ENCODE measurements at regions not wholly inside any gene's neighbourhood (a gene's known extent, or its start where the extent isn't known, plus 50 kb on each side); places are given as distances from the start of the nearest gene placed in this dataset.
"Not testable (repeated sequence)": the region's sequence is repeated elsewhere in the genome, so short reads cannot be mapped to it uniquely, and the experiment has no call there.

- no peaks in the 10 kb centered on the region for H3K9me3 ChIP-seq
- no peaks in the 10 kb centered on the region for H3K27me3 ChIP-seq
- no peak overlapping the region for H3K27ac ChIP-seq
- no peak for TF ChIP-seq CTCF (IDR thresholded peaks at IDR 0.05)
- TF ChIP-seq POLR2AphosphoS5 (IDR thresholded peaks at IDR 0.05), result no peak
- TF ChIP-seq POLR2A (IDR thresholded peaks at IDR 0.05), result no peak
- no peak for DNase-seq (ENCODE audit: low spot score in 2 of 2)
- H3K4me3 ChIP-seq, result no peak overlapping the region
- no peaks in the 10 kb centered on the region for H3K36me3 ChIP-seq
- no peaks in the 10 kb centered on the region for H3K4me1 ChIP-seq
- intact Hi-C loops (cut with DNase I; ENCODE audit: low total_unique reads), result no loop called here
Observed at GRCh38 chrX:93354651-93355050, 318.7 kb downstream of the NAP1L3 start.

DNA sequence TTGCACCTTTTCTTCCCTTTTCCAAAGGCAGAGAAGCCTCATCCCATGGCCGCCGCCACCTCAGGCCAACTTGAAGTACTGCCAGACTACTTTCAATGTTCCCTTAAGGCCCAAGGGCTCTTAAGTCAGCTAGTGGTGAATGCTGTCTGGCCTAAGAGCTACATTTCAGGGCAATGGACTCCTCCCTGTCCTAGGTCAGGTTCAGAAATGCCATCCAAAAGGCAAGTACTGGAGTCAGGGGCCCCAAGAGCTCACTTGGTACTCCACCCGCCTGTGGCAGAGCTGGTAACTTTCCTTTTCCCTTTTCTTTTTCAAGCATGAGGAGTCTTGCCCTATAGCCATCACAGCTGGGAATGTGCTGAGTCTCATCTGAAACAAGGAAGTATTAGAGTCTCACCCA is 327.1 kb downstream of the NAP1L3 start:
- no peaks in the 10 kb centered on the region for H3K36me3 ChIP-seq
- no peak overlapping the region for H3K4me3 ChIP-seq
- peaks cover 0 to 9% of the 10 kb centered on the region in 2 donors for H3K27me3 ChIP-seq
- TF ChIP-seq CTCF (IDR thresholded peaks at IDR 0.05) (no peak), POLR2AphosphoS5 (IDR thresholded peaks at IDR 0.05) (no peak), POLR2A (IDR thresholded peaks at IDR 0.05) (no peak)
- peaks cover 0 to 14% of the 10 kb centered on the region in 2 donors for H3K9me3 ChIP-seq
- intact Hi-C loops (cut with DNase I; ENCODE audit: low total_unique reads), result no loop called here
- H3K4me1 ChIP-seq, result no peaks in the 10 kb centered on the region
- no peak for DNase-seq (ENCODE audit: low spot score in 2 of 2)
- no peak overlapping the region for H3K27ac ChIP-seq

DNA sequence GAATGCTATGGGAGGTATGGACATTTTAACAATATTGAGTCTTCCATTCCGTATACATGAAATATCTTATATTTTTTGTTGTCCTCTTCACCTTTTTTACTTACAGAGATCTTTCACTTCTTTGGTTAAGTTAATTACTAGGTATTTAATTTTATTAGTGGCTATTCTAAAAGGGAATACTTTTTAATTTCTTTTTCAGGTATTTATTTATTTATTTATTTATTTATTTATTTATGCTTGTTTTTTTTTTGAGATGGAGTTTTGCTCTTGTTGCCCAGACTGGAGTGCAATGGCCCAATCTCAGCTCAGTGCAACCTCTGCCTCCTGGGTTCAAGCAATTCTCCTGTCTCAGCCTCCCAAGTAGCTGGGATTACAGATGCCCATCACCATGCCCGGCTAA is 329.1 kb downstream of the NAP1L3 start:
- H3K36me3 ChIP-seq; H3K27me3 ChIP-seq; H3K4me1 ChIP-seq; DNase-seq (ENCODE audit: low spot score in 2 of 2); H3K27ac ChIP-seq; intact Hi-C loops (cut with DNase I; ENCODE audit: low total_unique reads); H3K4me3 ChIP-seq: not testable (repeated sequence)
- peaks cover 0 to 14% of the 10 kb centered on the region in 2 donors for H3K9me3 ChIP-seq

- intact Hi-C loops (cut with DNase I; ENCODE audit: low total_unique reads), result no loop called here
- Histone ChIP-seq H3K9me3 (no peaks in the 10 kb centered on the region), H3K4me1 (no peaks in the 10 kb centered on the region), H3K36me3 (no peaks in the 10 kb centered on the region), H3K4me3 (no peak overlapping the region), H3K27me3 (peaks cover 0 to 6% of the 10 kb centered on the region in 2 donors), H3K27ac (no peak overlapping the region)
- no peak for TF ChIP-seq CTCF (IDR thresholded peaks at IDR 0.05)
- no peak for TF ChIP-seq POLR2A (IDR thresholded peaks at IDR 0.05)
- TF ChIP-seq POLR2AphosphoS5 (IDR thresholded peaks at IDR 0.05), result no peak
- no peak for DNase-seq (ENCODE audit: low spot score in 2 of 2)
Observed at GRCh38 chrX:93332329-93332728, 341.0 kb downstream of the NAP1L3 start.

- Histone ChIP-seq H3K4me1 (no peaks in the 10 kb centered on the region), H3K27ac (no peak overlapping the region), H3K4me3 (no peak overlapping the region), H3K27me3 (peaks cover 0 to 27% of the 10 kb centered on the region in 2 donors), H3K9me3 (peaks cover 0 to 5% of the 10 kb centered on the region in 2 donors), H3K36me3 (no peaks in the 10 kb centered on the region)
- no peak for DNase-seq (ENCODE audit: low spot score in 2 of 2)
- TF ChIP-seq CTCF (IDR thresholded peaks at IDR 0.05) (no peak), POLR2AphosphoS5 (IDR thresholded peaks at IDR 0.05) (no peak), POLR2A (IDR thresholded peaks at IDR 0.05) (no peak)
- intact Hi-C loops (cut with DNase I; ENCODE audit: low total_unique reads), result no loop called here
Observed at GRCh38 chrX:93322110-93322509, 351.3 kb downstream of the NAP1L3 start.

GRCh38 chrX:93319609-93320008 is 353.8 kb downstream of the NAP1L3 start:
- no peaks in the 10 kb centered on the region for H3K36me3 ChIP-seq
- DNase-seq (ENCODE audit: low spot score in 2 of 2), result no peak
- TF ChIP-seq CTCF (IDR thresholded peaks at IDR 0.05) (no peak), POLR2AphosphoS5 (IDR thresholded peaks at IDR 0.05) (no peak), POLR2A (IDR thresholded peaks at IDR 0.05) (no peak)
- peaks cover 0 to 13% of the 10 kb centered on the region in 2 donors for H3K9me3 ChIP-seq
- no peak overlapping the region for H3K4me3 ChIP-seq
- intact Hi-C loops (cut with DNase I; ENCODE audit: low total_unique reads), result no loop called here
- no peaks in the 10 kb centered on the region for H3K4me1 ChIP-seq
- peaks cover 0 to 27% of the 10 kb centered on the region in 2 donors for H3K27me3 ChIP-seq
- no peak overlapping the region for H3K27ac ChIP-seq
